GM18909 (cell line): ENCODE measurements at regions not wholly inside any gene's neighbourhood (a gene's known extent, or its start where the extent isn't known, plus 50 kb on each side); places are given as distances from the start of the nearest gene placed in this dataset.
"Not testable (repeated sequence)": the region's sequence is repeated elsewhere in the genome, so short reads cannot be mapped to it uniquely, and the experiment has no call there.

ENCODE experiments used
- ATAC-seq: cut with Tn5 transposase; IDR thresholded peaks from one replicate; pipeline ENCODE4 v1.9.1; 2021; ENCODE audit warnings: mild to moderate bottlenecking; ENCODE audit not compliant: unreplicated experiment, poor library complexity

- ATAC-seq: no peak
These were observed 181.9 kb upstream of the MKLN1 start for GRCh38 chr7:131145770-131146169.

GRCh38 chr7:131147604-131148003 is 180.1 kb upstream of the MKLN1 start:
- ATAC-seq: no peak

GRCh38 chr7:131148258-131148657 is 179.4 kb upstream of the MKLN1 start:
- no peak for ATAC-seq

- ATAC-seq: no peak
These were observed 178.8 kb upstream of the MKLN1 start for GRCh38 chr7:131148708-131149428.

GRCh38 chr7:131149429-131149773 is 178.3 kb upstream of the MKLN1 start:
- ATAC-seq: no peak

- no peak for ATAC-seq
These were observed 177.8 kb upstream of the MKLN1 start for GRCh38 chr7:131149840-131150239.

- no peak for ATAC-seq
These were observed 176.6 kb upstream of the MKLN1 start for GRCh38 chr7:131151034-131151433.

GRCh38 chr7:131152766-131153165 is 174.9 kb upstream of the MKLN1 start:
- ATAC-seq: no peak

GRCh38 chr7:131154380-131154779 is 173.3 kb upstream of the MKLN1 start:
- ATAC-seq: no peak

- no peak for ATAC-seq
These were observed 170.0 kb upstream of the MKLN1 start for GRCh38 chr7:131157530-131158243.

- not testable (repeated sequence) for ATAC-seq
These were observed 169.4 kb upstream of the MKLN1 start for GRCh38 chr7:131158244-131158636.

- ATAC-seq: no peak
These were observed 167.7 kb upstream of the MKLN1 start for GRCh38 chr7:131159961-131160361.

GRCh38 chr7:131161103-131161502 is 166.6 kb upstream of the MKLN1 start:
- ATAC-seq: no peak

GRCh38 chr7:131164025-131164925 is 163.4 kb upstream of the MKLN1 start:
- ATAC-seq: no peak

- ATAC-seq: no peak
These were observed 161.6 kb upstream of the MKLN1 start for GRCh38 chr7:131166066-131166465.

GRCh38 chr7:131170440-131171271 is 157.0 kb upstream of the MKLN1 start:
- no peak for ATAC-seq

GRCh38 chr7:131173145-131173890 is 154.4 kb upstream of the MKLN1 start:
- no peak for ATAC-seq

- ATAC-seq: no peak
These were observed 153.3 kb upstream of the MKLN1 start for GRCh38 chr7:131174391-131174790.

GRCh38 chr7:131174855-131175254 is 152.8 kb upstream of the MKLN1 start:
- no peak for ATAC-seq
